Tibial nerve (tissue), 3 donors: ENCODE measurements at regions not wholly inside any gene's neighbourhood (a gene's known extent, or its start where the extent isn't known, plus 50 kb on each side); places are given as distances from the start of the nearest gene placed in this dataset.

Experiments
- CTCF ChIP-seq, 5 experiments: fragments of 200-600 bp in 3 of 5; fragments of 450-650 bp in 2 of 5; sonication (generic) in 3 of 5; IDR thresholded peaks; one replicate each; pipeline ENCODE4 v1.5.1; 2016 to 2019; ENCODE audit warnings: antibody characterized with exemption in 5 of 5, mild to moderate bottlenecking in 3 of 5, moderate library complexity in 2 of 5
- POLR2A ChIP-seq, 2 donors: fragments of 450-650 bp; IDR thresholded peaks; one replicate each; pipeline ENCODE4 v1.6.1; 2017; ENCODE audit warnings: antibody characterized with exemption in 2 of 2, mild to moderate bottlenecking in 2 of 2, moderate library complexity in 2 of 2

- TF ChIP-seq CTCF (IDR thresholded peaks at IDR 0.05) (no peak), POLR2A (IDR thresholded peaks at IDR 0.05) (no peak)
Measured at GRCh38 chr19:29323021-29323430, 110.1 kb upstream of the UQCRFS1 start.
